NCI-H2171 (cell line): ENCODE measurements at regions not wholly inside any gene's neighbourhood (a gene's known extent, or its start where the extent isn't known, plus 50 kb on each side); places are given as distances from the start of the nearest gene placed in this dataset.

ENCODE experiments used
- DNase-seq: peaks from one replicate; lab custom pipeline; 2025; lab: John Stamatoyannopoulos, UW

GRCh38 chr13:64311112-64311511, 2895.5 kb upstream of the PCDH20 start:
- DNase-seq, result no peak

GRCh38 chr13:64305246-64305645, 2889.6 kb upstream of the PCDH20 start:
- no peak for DNase-seq

- no peak for DNase-seq
These were observed 2884.6 kb upstream of the PCDH20 start for GRCh38 chr13:64300239-64300638.

- no peak for DNase-seq
These were observed 2878.3 kb upstream of the PCDH20 start for GRCh38 chr13:64293923-64294322.

GRCh38 chr13:64289702-64290101, 2874.1 kb upstream of the PCDH20 start:
- no peak for DNase-seq

GRCh38 chr13:64283926-64284325, 2868.3 kb upstream of the PCDH20 start:
- no peak for DNase-seq

GRCh38 chr13:64278493-64278892, 2862.8 kb upstream of the PCDH20 start:
- DNase-seq, result no peak

GRCh38 chr13:64277097-64277496, 2861.4 kb upstream of the PCDH20 start:
- DNase-seq, result no peak

GRCh38 chr13:64276232-64276631, 2860.6 kb upstream of the PCDH20 start:
- no peak for DNase-seq

GRCh38 chr13:64274481-64275217, 2859.0 kb upstream of the PCDH20 start:
- no peak for DNase-seq

GRCh38 chr13:64273780-64274179, 2858.1 kb upstream of the PCDH20 start:
- no peak for DNase-seq

- no peak for DNase-seq
These were observed 2857.0 kb upstream of the PCDH20 start for GRCh38 chr13:64272681-64273080.

- no peak for DNase-seq
These were observed 2850.4 kb upstream of the PCDH20 start for GRCh38 chr13:64266024-64266423.

GRCh38 chr13:64263285-64263684, 2847.6 kb upstream of the PCDH20 start:
- DNase-seq, result no peak

- DNase-seq, result no peak
These were observed 2841.1 kb upstream of the PCDH20 start for GRCh38 chr13:64256751-64257150.

- no peak for DNase-seq
These were observed 2840.3 kb upstream of the PCDH20 start for GRCh38 chr13:64255988-64256387.

GRCh38 chr13:64248371-64249065, 2832.9 kb upstream of the PCDH20 start:
- no peak for DNase-seq

- no peak for DNase-seq
These were observed 2823.7 kb upstream of the PCDH20 start for GRCh38 chr13:64239372-64239771.

- DNase-seq, result no peak
These were observed 2818.6 kb upstream of the PCDH20 start for GRCh38 chr13:64234255-64234654.

GRCh38 chr13:64223016-64223415, 2807.4 kb upstream of the PCDH20 start:
- no peak for DNase-seq

GRCh38 chr13:64206430-64207225, 2791.0 kb upstream of the PCDH20 start:
- no peak for DNase-seq

- DNase-seq, result no peak
These were observed 2786.9 kb upstream of the PCDH20 start for GRCh38 chr13:64202517-64202916.

- DNase-seq, result no peak
These were observed 2781.6 kb upstream of the PCDH20 start for GRCh38 chr13:64197232-64197631.
